Esophagus (tissue), 2 donors: ENCODE measurements at regions not wholly inside any gene's neighbourhood (a gene's known extent, or its start where the extent isn't known, plus 50 kb on each side); places are given as distances from the start of the nearest gene placed in this dataset.

ENCODE experiments used
- H3K27ac ChIP-seq, 2 donors: one replicate each; pipeline ENCODE4 v1.5.1; 2013; ENCODE audit warnings: low read depth in 2 of 2, mild to moderate bottlenecking in 2 of 2, inconsistent platforms in 1 of 2, low read length in 1 of 2, moderate library complexity in 1 of 2
- H3K27me3 ChIP-seq, 2 donors: one replicate each; pipeline ENCODE4 v1.6.1; 2013; ENCODE audit warnings: low read length in 2 of 2, control low read depth in 1 of 2, mild to moderate bottlenecking in 1 of 2; ENCODE audit not compliant: insufficient read depth in 2 of 2, control insufficient read depth in 1 of 2
- H3K36me3 ChIP-seq, 2 donors: one replicate each; pipeline ENCODE4 v1.6.1; 2013; ENCODE audit warnings: low read length in 1 of 2; ENCODE audit not compliant: control insufficient read depth in 2 of 2, insufficient read depth in 2 of 2
- H3K4me1 ChIP-seq, 2 donors: one replicate each; pipeline ENCODE4 v1.6.1; 2013; ENCODE audit warnings: low read length in 1 of 2; ENCODE audit not compliant: control insufficient read depth in 2 of 2, insufficient read depth in 2 of 2
- H3K4me3 ChIP-seq, 2 donors: one replicate each; pipeline ENCODE4 v1.5.1; 2013; ENCODE audit warnings: low read length in 2 of 2, mild to moderate bottlenecking in 2 of 2, low read depth in 1 of 2, moderate library complexity in 1 of 2
- H3K9me3 ChIP-seq, 2 donors: one replicate each; pipeline ENCODE4 v1.6.1; 2013; ENCODE audit warnings: mild to moderate bottlenecking in 2 of 2, low read depth in 1 of 2, low read length in 1 of 2, moderate library complexity in 1 of 2; ENCODE audit not compliant: control insufficient read depth in 2 of 2, insufficient read depth in 1 of 2
- WGBS, 2 donors: extraction: QIAGEN DNeasy Blood & Tissue Kit; methylation state at CpG; one replicate each; pipeline ENCODE4 v1.1.7; 2013; 5-methylcytosine and 5-hydroxymethylcytosine counted together
- donor health status: healthy with polysubstance abuse.
- donor health status: Bipolar disorder and iron deficiency.

GRCh38 chr1:34642679-34643078 is 112.2 kb upstream of the GJB5 start:
- peaks cover 0 to 5% of the 10 kb centered on the region in 2 donors for H3K4me1 ChIP-seq
- WGBS, 2 donors = 57 to 64% methylated on average over 1 of the region's 1 CpG

GRCh38 chr1:34645109-34645688 is 109.6 kb upstream of the GJB5 start:
- no peaks in the 10 kb centered on the region for H3K36me3 ChIP-seq
- H3K27me3 ChIP-seq = no peaks in the 10 kb centered on the region
- H3K9me3 ChIP-seq = no peaks in the 10 kb centered on the region
- no peak overlapping the region for H3K4me3 ChIP-seq
- no peaks in the 10 kb centered on the region for H3K4me1 ChIP-seq
- 18 to 20% methylated on average over 7 of the region's 7 CpGs for WGBS, 2 donors
- no peak overlapping the region for H3K27ac ChIP-seq

More at GRCh38 chr1:34642679-34643078, 112.2 kb upstream of the GJB5 start:
- H3K27me3 ChIP-seq = no peaks in the 10 kb centered on the region
- no peak overlapping the region for H3K27ac ChIP-seq
- H3K9me3 ChIP-seq = no peaks in the 10 kb centered on the region
- no peak overlapping the region for H3K4me3 ChIP-seq
- no peaks in the 10 kb centered on the region for H3K36me3 ChIP-seq

DNA sequence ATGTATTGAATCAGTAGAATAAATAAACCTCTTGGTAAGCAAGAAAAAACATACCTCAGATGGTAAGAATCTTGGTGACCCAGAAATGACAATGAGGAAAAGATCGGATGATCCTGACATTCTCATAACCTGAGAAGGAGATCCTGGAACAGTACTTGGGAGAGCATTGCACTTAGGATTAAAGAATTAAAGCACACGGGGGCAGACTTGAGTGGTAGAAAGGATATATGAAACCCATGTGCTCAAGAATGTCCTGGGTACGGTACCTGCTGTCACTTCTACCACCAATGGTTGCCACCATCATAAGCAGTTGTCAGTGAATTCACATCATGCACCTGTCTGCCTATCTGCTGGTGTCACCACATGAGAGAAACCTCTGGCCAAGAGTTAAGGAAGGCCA is 108.9 kb upstream of the GJB5 start:
- 55 to 58% methylated on average over 3 of the region's 3 CpGs for WGBS, 2 donors
- Histone ChIP-seq H3K36me3 (no peaks in the 10 kb centered on the region), H3K27me3 (no peaks in the 10 kb centered on the region), H3K9me3 (no peaks in the 10 kb centered on the region), H3K4me1 (no peaks in the 10 kb centered on the region), H3K27ac (no peak overlapping the region), H3K4me3 (no peak overlapping the region)

- Histone ChIP-seq H3K36me3 (no peaks in the 10 kb centered on the region), H3K4me1 (peaks cover 0 to 2% of the 10 kb centered on the region in 2 donors), H3K9me3 (no peaks in the 10 kb centered on the region), H3K27me3 (no peaks in the 10 kb centered on the region), H3K27ac (no peak overlapping the region), H3K4me3 (no peak overlapping the region)
- 46 to 60% methylated on average over 6 of the region's 6 CpGs for WGBS, 2 donors
Measured at GRCh38 chr1:34648501-34648900, 106.3 kb upstream of the GJB5 start.

GRCh38 chr1:34650090-34650489 is 104.8 kb upstream of the GJB5 start:
- no peaks in the 10 kb centered on the region for H3K36me3 ChIP-seq
- no peak overlapping the region for H3K4me3 ChIP-seq
- no peaks in the 10 kb centered on the region for H3K9me3 ChIP-seq
- no peak overlapping the region for H3K27ac ChIP-seq
- H3K4me1 ChIP-seq = peaks cover 0 to 2% of the 10 kb centered on the region in 2 donors
- no peaks in the 10 kb centered on the region for H3K27me3 ChIP-seq
- WGBS, 2 donors = 82 to 92% methylated on average over 1 of the region's 1 CpG

GRCh38 chr1:34650800-34651199 is 104.0 kb upstream of the GJB5 start:
- peaks cover 0 to 2% of the 10 kb centered on the region in 2 donors for H3K4me1 ChIP-seq
- WGBS, 2 donors = 85 to 86% methylated on average over 11 of the region's 11 CpGs
- no peaks in the 10 kb centered on the region for H3K36me3 ChIP-seq
- no peak overlapping the region for H3K27ac ChIP-seq
- no peak overlapping the region for H3K4me3 ChIP-seq
- no peaks in the 10 kb centered on the region for H3K9me3 ChIP-seq
- H3K27me3 ChIP-seq = no peaks in the 10 kb centered on the region

- Histone ChIP-seq H3K27me3 (no peaks in the 10 kb centered on the region), H3K4me1 (peaks cover 0 to 2% of the 10 kb centered on the region in 2 donors), H3K36me3 (no peaks in the 10 kb centered on the region), H3K9me3 (no peaks in the 10 kb centered on the region), H3K4me3 (no peak overlapping the region), H3K27ac (no peak overlapping the region)
- WGBS, 2 donors = 74 to 76% methylated on average over 7 of the region's 7 CpGs
Measured at GRCh38 chr1:34653110-34653509, 101.7 kb upstream of the GJB5 start.

DNA sequence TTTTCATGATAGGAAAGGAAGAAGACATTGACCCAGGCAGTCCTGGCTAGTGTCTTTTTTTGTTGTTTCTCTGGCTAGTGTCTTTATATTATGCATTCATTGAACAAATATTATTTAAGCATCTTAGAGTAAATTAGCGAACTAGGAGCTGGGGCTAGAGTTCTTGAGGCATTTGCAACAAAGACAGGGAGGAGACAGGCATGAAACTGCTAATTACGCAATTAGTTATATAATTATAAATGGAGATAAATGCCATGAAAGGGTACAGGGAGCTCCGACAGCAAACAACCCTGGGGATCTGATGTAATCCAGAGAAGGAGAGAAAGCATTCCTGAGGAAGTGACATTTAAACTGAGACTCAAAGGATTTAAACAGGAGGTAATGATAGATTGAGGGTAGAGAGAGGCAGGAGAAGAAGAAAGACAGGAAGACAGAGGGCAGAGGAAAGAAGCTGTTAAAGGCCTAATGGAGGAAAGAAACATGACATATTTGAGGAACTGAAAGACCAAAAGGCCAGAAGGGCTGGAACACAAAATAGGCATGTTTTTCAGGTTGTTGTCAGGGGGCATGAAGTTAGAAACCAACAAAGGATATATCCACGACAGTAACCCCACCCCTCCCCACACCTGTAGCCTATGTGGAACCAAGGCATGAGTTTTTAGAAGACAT is 99.5 kb upstream of the GJB5 start:
- Histone ChIP-seq H3K4me3 (no peak overlapping the region), H3K4me1 (peaks cover 0 to 2% of the 10 kb centered on the region in 2 donors), H3K36me3 (no peaks in the 10 kb centered on the region), H3K27ac (no peak overlapping the region), H3K9me3 (no peaks in the 10 kb centered on the region), H3K27me3 (no peaks in the 10 kb centered on the region)
- WGBS, 2 donors = 61 to 63% methylated on average over 4 of the region's 4 CpGs

DNA sequence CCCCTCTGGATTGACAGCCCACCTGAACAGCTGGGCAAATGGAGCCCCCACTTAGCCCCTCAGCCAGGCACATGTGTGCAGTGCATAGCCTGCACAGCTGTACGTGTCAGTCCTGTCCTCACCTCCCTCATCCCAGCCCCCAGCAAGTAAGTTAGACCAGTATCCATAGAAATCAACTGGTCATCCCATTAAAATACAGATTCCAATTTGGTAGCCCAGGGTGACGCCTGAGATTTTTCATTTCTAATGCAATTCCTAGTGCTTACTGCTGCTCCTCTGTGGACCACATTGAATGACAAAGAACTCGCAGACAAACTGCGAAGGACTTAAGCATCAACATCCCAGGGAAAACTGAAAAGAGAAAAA is 99.0 kb upstream of the GJB5 start:
- H3K4me3 ChIP-seq = no peak overlapping the region
- WGBS, 2 donors = 85 to 86% methylated on average over 4 of the region's 4 CpGs
- H3K36me3 ChIP-seq = no peaks in the 10 kb centered on the region
- H3K27me3 ChIP-seq = no peaks in the 10 kb centered on the region
- no peaks in the 10 kb centered on the region for H3K9me3 ChIP-seq
- no peak overlapping the region for H3K27ac ChIP-seq
- peaks cover 0 to 2% of the 10 kb centered on the region in 2 donors for H3K4me1 ChIP-seq

DNA sequence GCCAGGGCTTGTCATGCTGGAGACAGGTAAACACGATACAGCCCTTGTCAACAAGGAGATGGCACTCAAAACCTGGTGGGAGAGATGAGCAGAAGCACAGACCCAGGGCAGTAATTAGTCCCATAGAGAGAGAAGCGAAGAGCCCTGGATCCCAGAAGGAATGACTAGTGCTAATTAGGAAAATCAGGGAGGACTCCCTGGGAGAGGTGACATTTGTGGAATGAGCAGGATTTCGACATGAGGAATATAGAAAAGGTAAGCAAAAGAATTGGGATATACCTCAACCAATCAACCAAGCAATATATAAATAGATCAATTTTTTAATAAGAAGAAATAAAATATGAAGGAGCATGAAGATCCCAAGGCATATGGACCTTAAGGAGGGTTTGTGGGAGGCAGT is 98.5 kb upstream of the GJB5 start:
- WGBS, 2 donors = 78 to 87% methylated on average over 3 of the region's 3 CpGs
- no peaks in the 10 kb centered on the region for H3K27me3 ChIP-seq

More for the DNA sequence above, 98.5 kb upstream of the GJB5 start:
- no peaks in the 10 kb centered on the region for H3K36me3 ChIP-seq
- no peak overlapping the region for H3K27ac ChIP-seq
- H3K4me3 ChIP-seq = no peak overlapping the region
- no peaks in the 10 kb centered on the region for H3K9me3 ChIP-seq
- H3K4me1 ChIP-seq = peaks cover 0 to 2% of the 10 kb centered on the region in 2 donors
